PFSK-1 (cell line): ENCODE measurements at regions not wholly inside any gene's neighbourhood (a gene's known extent, or its start where the extent isn't known, plus 50 kb on each side); places are given as distances from the start of the nearest gene placed in this dataset.

Source experiments
- FOXP2 ChIP-seq: optimal IDR thresholded peaks from 2 replicates; pipeline ENCODE3; 2011; ENCODE audit warnings: borderline replicate concordance, control low read depth, inconsistent platforms; ENCODE audit not compliant: insufficient read depth; ENCODE audit errors: extremely low read length, extremely low read depth
- POLR2AphosphoS5 ChIP-seq: IDR thresholded peaks from 2 replicates; pipeline ENCODE4 v1.6.1; 2012; ENCODE audit warnings: low read depth, mild to moderate bottlenecking, control low read depth, low read length, moderate library complexity
- REST ChIP-seq, 2 experiments: IDR thresholded peaks; 2 replicates each; pipeline versions ENCODE4 v1.6.1 to v1.8.0; 2011 to 2012; ENCODE audit warnings: low read depth in 2 of 2, low read length in 2 of 2, control low read depth in 1 of 2, inconsistent platforms in 1 of 2, mild to moderate bottlenecking in 1 of 2, moderate library complexity in 1 of 2; ENCODE audit not compliant: insufficient read depth in 1 of 2
- SIN3A ChIP-seq: IDR thresholded peaks from 2 replicates; pipeline ENCODE4 v1.6.1; 2012; ENCODE audit warnings: mild to moderate bottlenecking, low read length, moderate library complexity, borderline replicate concordance; ENCODE audit not compliant: insufficient read depth
- TAF1 ChIP-seq: IDR thresholded peaks from 2 replicates; pipeline ENCODE4 v1.6.1; 2012; ENCODE audit warnings: low read length, control low read depth, borderline replicate concordance; ENCODE audit not compliant: insufficient read depth

GRCh38 chr5:173720286-173720952, 104.0 kb upstream of the BOD1 start:
- TF ChIP-seq POLR2AphosphoS5 (no peak), TAF1 (no peak), SIN3A (no peak), FOXP2 (no peak), REST (IDR thresholded peaks at IDR 0.05; ENCODE audit: insufficient read depth in 1 of 2, low read depth in 2 of 2, low read length in 2 of 2) (no peak)

- no peak for TF ChIP-seq REST (IDR thresholded peaks at IDR 0.05; ENCODE audit: insufficient read depth in 1 of 2, low read depth in 2 of 2, low read length in 2 of 2)
- no peak for TF ChIP-seq SIN3A
- TF ChIP-seq TAF1: no peak
- TF ChIP-seq POLR2AphosphoS5: no peak
- TF ChIP-seq FOXP2: no peak
Observed at GRCh38 chr5:173720953-173721600, 104.6 kb upstream of the BOD1 start.

GRCh38 chr5:173721601-173722232, 105.3 kb upstream of the BOD1 start:
- TF ChIP-seq FOXP2: no peak
- TF ChIP-seq REST (IDR thresholded peaks at IDR 0.05; ENCODE audit: insufficient read depth in 1 of 2, low read depth in 2 of 2, low read length in 2 of 2): no peak
- no peak for TF ChIP-seq SIN3A
- no peak for TF ChIP-seq TAF1
- TF ChIP-seq POLR2AphosphoS5: no peak

GRCh38 chr5:173726846-173727557, 110.6 kb upstream of the BOD1 start:
- TF ChIP-seq SIN3A: no peak
- TF ChIP-seq TAF1: no peak
- TF ChIP-seq FOXP2: no peak
- TF ChIP-seq REST (IDR thresholded peaks at IDR 0.05; ENCODE audit: insufficient read depth in 1 of 2, low read depth in 2 of 2, low read length in 2 of 2): no peak
- no peak for TF ChIP-seq POLR2AphosphoS5
